ENCODE measurements at regions not wholly inside any gene's neighbourhood (a gene's known extent, or its start where the extent isn't known, plus 50 kb on each side); places are given as distances from the start of the nearest gene placed in this dataset.

- TF ChIP-seq CTCF (IDR thresholded peaks at IDR 0.05) = no peak
- TF ChIP-seq EZH2 (IDR thresholded peaks at IDR 0.05; ENCODE audit: borderline replicate concordance, insufficient read depth, low read depth, low read length, poor library complexity, severe bottlenecking) = no peak
Measured at GRCh38 chr2:59077981-59078531, 836.9 kb upstream of the FANCL start.
